Peyer's patch (tissue), 4 donors: ENCODE measurements at regions not wholly inside any gene's neighbourhood (a gene's known extent, or its start where the extent isn't known, plus 50 kb on each side); places are given as distances from the start of the nearest gene placed in this dataset.

Source experiments
- CTCF ChIP-seq, 6 experiments: fragments of 450-650 bp in 4 of 6; fragments of 200-600 bp in 2 of 6; sonication (generic) in 1 of 6; IDR thresholded peaks; one replicate each; pipeline ENCODE4 v1.5.1; 2017 to 2019; ENCODE audit warnings: antibody characterized with exemption in 6 of 6, mild to moderate bottlenecking in 3 of 6, moderate library complexity in 1 of 6
- POLR2A ChIP-seq, 2 donors: fragments of 450-650 bp; IDR thresholded peaks; one replicate each; pipeline ENCODE4 v1.5.1; 2017; ENCODE audit warnings: antibody characterized with exemption in 2 of 2, mild to moderate bottlenecking in 2 of 2, moderate library complexity in 2 of 2

DNA sequence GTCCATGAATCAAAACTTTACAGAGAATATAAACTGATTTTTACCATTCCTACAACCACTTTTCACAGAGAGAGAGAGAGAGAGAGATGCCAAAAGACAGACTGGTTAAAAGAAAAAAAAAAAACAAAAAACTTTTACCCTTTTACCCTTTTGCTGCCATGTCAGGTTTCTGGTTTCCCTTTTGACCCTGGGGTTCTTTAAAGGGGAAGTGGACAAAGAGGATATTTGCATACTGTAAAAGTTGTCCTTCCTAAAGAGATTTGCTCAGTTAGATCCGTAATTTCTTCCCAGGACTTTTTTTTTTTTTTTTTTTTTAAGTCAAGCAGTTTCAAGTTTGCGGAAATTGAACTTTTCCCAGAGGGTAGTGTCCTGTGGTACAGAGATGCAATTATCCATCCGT is 287.8 kb upstream of the RGS18 start:
- TF ChIP-seq CTCF (IDR thresholded peaks at IDR 0.05) (no peak), POLR2A (IDR thresholded peaks at IDR 0.05) (no peak)
